ENCODE measurements at regions not wholly inside any gene's neighbourhood (a gene's known extent, or its start where the extent isn't known, plus 50 kb on each side); places are given as distances from the start of the nearest gene placed in this dataset.

GRCh38 chr2:226011716-226012450, 612.4 kb downstream of the NYAP2 start:
- TF ChIP-seq CTCF (IDR thresholded peaks at IDR 0.05) (no peak), POLR2AphosphoS5 (IDR thresholded peaks at IDR 0.05; ENCODE audit: low read depth, low read length) (no peak), SIN3A (IDR thresholded peaks at IDR 0.05; ENCODE audit: borderline replicate concordance, insufficient read depth, low read depth, low read length) (no peak), TCF7L2 (IDR thresholded peaks at IDR 0.05; ENCODE audit: low read depth, low read length) (no peak)

All from Panc1 (cell line).